H1 (cell line): ENCODE measurements at regions not wholly inside any gene's neighbourhood (a gene's known extent, or its start where the extent isn't known, plus 50 kb on each side); places are given as distances from the start of the nearest gene placed in this dataset.

Experiments used
- BCL11A ChIP-seq, 2 experiments: IDR thresholded peaks; one replicate each; pipeline ENCODE4 v1.6.1; 2011; ENCODE audit warnings: low read depth in 2 of 2, low read length in 2 of 2, mild to moderate bottlenecking in 2 of 2
- CREB1 ChIP-seq: IDR thresholded peaks from 2 replicates; pipeline ENCODE4 v1.6.1; 2012; ENCODE audit warnings: inconsistent platforms
- EGR1 ChIP-seq: IDR thresholded peaks from 2 replicates; pipeline ENCODE4 v1.6.1; 2011; ENCODE audit warnings: low read depth, low read length, borderline replicate concordance
- EP300 ChIP-seq, 2 experiments: IDR thresholded peaks; 1 replicate in 1 of 2; 2 replicates in 1 of 2; pipeline ENCODE4 v1.6.1; 2011 to 2012; ENCODE audit warnings: low read depth in 2 of 2, low read length in 2 of 2, mild to moderate bottlenecking in 2 of 2, borderline replicate concordance in 1 of 2, inconsistent platforms in 1 of 2, moderate library complexity in 1 of 2
- EZH2 ChIP-seq: fragments of 200-600 bp; sonication (generic); IDR thresholded peaks from 2 replicates; pipeline ENCODE4 v1.7.1; 2012; ENCODE audit warnings: low read depth, mild to moderate bottlenecking, moderate library complexity, low read length, inconsistent platforms; ENCODE audit not compliant: severe bottlenecking
- JUN ChIP-seq: IDR thresholded peaks from 2 replicates; pipeline ENCODE4 v1.6.1; 2011; ENCODE audit warnings: low read depth, mild to moderate bottlenecking, improper control_type of control experiment, low read length
- POLR2A ChIP-seq, 2 experiments: IDR thresholded peaks; 1 replicate in 1 of 2; 2 replicates in 1 of 2; pipeline ENCODE4 v1.6.1; 2011; ENCODE audit warnings: low read depth in 2 of 2, low read length in 2 of 2, mild to moderate bottlenecking in 2 of 2; ENCODE audit errors: control extremely low read depth in 1 of 2
- POLR2AphosphoS5 ChIP-seq: IDR thresholded peaks from 2 replicates; pipeline ENCODE4 v1.6.1; 2011; ENCODE audit warnings: low read depth, low read length
- RAD21 ChIP-seq, 2 experiments: IDR thresholded peaks in 1 of 2; conservative IDR thresholded peaks in 1 of 2; 2 replicates each; pipeline ENCODE4 v1.6.1; 2011; ENCODE audit warnings: low read depth in 2 of 2, low read length in 2 of 2, improper control_type of control experiment in 1 of 2, inconsistent platforms in 1 of 2, mild to moderate bottlenecking in 1 of 2, moderate library complexity in 1 of 2
- RFX5 ChIP-seq: IDR thresholded peaks from 2 replicates; pipeline ENCODE4 v1.6.1; 2011; ENCODE audit warnings: low read depth, low read length, improper control_type of control experiment, borderline replicate concordance
- ZNF274 ChIP-seq: IDR thresholded peaks from 2 replicates; pipeline ENCODE4 v1.7.0; 2012; ENCODE audit warnings: low read length, borderline replicate concordance; ENCODE audit errors: extremely low read depth
- TF ChIP-seq, protein P1 (sequence below), 3 experiments: IDR thresholded peaks; 1 replicate in 2 of 3; 2 replicates in 1 of 3; pipeline versions ENCODE4 v1.5.1 to v1.6.1; 2011; ENCODE audit warnings: low read length in 3 of 3, mild to moderate bottlenecking in 3 of 3, inconsistent platforms in 2 of 3, low read depth in 1 of 3, moderate library complexity in 1 of 3; ENCODE audit not compliant: insufficient read depth in 1 of 3; ENCODE audit errors: control extremely low read depth in 1 of 3

DNA sequence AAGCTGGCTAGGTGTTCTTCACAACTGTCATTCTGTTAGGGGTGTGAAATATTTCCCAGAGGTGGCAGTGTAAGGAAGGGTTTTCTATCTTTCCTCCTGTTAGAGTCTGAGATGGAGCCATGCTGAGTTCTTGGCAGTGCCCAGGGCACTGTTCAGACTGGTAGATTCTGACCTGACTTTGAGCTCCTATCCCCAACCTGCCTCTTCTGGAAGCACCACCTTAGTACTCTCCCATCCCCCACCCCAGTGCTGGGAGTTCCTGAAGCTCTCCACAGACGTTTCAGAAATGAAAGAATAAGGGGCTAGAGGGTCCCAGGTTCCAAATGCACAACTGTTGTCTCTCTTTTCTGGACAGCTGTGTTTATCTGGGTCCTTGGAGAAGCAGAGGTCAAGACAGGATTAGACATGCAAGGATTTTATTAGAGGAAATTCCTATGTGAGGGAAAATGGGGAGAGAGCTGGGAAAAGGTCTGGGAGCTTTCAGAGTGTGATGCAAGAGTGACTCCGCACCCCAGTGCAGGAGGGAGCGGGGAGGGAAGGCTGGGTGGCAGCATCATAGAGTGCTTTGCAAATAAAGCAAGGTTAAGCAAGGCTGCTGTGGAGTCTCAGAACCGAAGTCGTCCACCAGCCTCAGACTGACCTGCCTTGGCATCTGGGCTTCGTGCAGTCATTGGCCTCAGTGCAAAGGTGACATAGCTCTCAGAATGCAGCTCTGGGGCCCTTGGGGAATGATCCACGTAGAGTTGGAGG, 75.5 kb downstream of the SLC4A3 start:
- TF ChIP-seq, protein P1, sequence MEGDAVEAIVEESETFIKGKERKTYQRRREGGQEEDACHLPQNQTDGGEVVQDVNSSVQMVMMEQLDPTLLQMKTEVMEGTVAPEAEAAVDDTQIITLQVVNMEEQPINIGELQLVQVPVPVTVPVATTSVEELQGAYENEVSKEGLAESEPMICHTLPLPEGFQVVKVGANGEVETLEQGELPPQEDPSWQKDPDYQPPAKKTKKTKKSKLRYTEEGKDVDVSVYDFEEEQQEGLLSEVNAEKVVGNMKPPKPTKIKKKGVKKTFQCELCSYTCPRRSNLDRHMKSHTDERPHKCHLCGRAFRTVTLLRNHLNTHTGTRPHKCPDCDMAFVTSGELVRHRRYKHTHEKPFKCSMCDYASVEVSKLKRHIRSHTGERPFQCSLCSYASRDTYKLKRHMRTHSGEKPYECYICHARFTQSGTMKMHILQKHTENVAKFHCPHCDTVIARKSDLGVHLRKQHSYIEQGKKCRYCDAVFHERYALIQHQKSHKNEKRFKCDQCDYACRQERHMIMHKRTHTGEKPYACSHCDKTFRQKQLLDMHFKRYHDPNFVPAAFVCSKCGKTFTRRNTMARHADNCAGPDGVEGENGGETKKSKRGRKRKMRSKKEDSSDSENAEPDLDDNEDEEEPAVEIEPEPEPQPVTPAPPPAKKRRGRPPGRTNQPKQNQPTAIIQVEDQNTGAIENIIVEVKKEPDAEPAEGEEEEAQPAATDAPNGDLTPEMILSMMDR (IDR thresholded peaks at IDR 0.05; ENCODE audit: control extremely low read depth in 1 of 3, insufficient read depth in 1 of 3, low read depth in 1 of 3, low read length in 3 of 3), result no peak
- TF ChIP-seq POLR2A (IDR thresholded peaks at IDR 0.05; ENCODE audit: control extremely low read depth in 1 of 2, low read depth in 2 of 2, low read length in 2 of 2) (no peak), RAD21 (IDR thresholded peaks at IDR 0.05 in 1 of 2, conservative IDR thresholded peaks at IDR 0.05 in 1 of 2; ENCODE audit: low read depth in 2 of 2, low read length in 2 of 2) (no peak), RFX5 (no peak), JUN (no peak), POLR2AphosphoS5 (no peak), EZH2 (no peak), BCL11A (IDR thresholded peaks at IDR 0.05; ENCODE audit: low read depth in 2 of 2, low read length in 2 of 2) (no peak), EGR1 (no peak), EP300 (IDR thresholded peaks at IDR 0.05; ENCODE audit: borderline replicate concordance in 1 of 2, low read depth in 2 of 2, low read length in 2 of 2) (no peak), CREB1 (no peak), ZNF274 (no peak)
